ENCODE measurements at regions not wholly inside any gene's neighbourhood (a gene's known extent, or its start where the extent isn't known, plus 50 kb on each side); places are given as distances from the start of the nearest gene placed in this dataset.

- no peaks in the 10 kb centered on the region for H3K9me3 ChIP-seq
- DNase-seq (ENCODE audit: low spot score) = no peak
- TF ChIP-seq, protein P1, sequence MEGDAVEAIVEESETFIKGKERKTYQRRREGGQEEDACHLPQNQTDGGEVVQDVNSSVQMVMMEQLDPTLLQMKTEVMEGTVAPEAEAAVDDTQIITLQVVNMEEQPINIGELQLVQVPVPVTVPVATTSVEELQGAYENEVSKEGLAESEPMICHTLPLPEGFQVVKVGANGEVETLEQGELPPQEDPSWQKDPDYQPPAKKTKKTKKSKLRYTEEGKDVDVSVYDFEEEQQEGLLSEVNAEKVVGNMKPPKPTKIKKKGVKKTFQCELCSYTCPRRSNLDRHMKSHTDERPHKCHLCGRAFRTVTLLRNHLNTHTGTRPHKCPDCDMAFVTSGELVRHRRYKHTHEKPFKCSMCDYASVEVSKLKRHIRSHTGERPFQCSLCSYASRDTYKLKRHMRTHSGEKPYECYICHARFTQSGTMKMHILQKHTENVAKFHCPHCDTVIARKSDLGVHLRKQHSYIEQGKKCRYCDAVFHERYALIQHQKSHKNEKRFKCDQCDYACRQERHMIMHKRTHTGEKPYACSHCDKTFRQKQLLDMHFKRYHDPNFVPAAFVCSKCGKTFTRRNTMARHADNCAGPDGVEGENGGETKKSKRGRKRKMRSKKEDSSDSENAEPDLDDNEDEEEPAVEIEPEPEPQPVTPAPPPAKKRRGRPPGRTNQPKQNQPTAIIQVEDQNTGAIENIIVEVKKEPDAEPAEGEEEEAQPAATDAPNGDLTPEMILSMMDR (IDR thresholded peaks at IDR 0.05) = no peak
- H3K27me3 ChIP-seq = no peaks in the 10 kb centered on the region
- H3K27ac ChIP-seq = no peak overlapping the region
- H3K36me3 ChIP-seq = no peaks in the 10 kb centered on the region
- H3K4me3 ChIP-seq = no peak overlapping the region
- no peaks in the 10 kb centered on the region for H3K4me1 ChIP-seq
These were observed 668.2 kb upstream of the BRINP3 start for GRCh38 chr1:191145834-191146233.

GRCh38 chr1:191151321-191151807 lies 673.7 kb upstream of the BRINP3 start:
- Histone ChIP-seq H3K36me3 (no peaks in the 10 kb centered on the region), H3K27ac (no peak overlapping the region), H3K4me3 (no peak overlapping the region), H3K4me1 (no peaks in the 10 kb centered on the region), H3K9me3 (no peaks in the 10 kb centered on the region), H3K27me3 (no peaks in the 10 kb centered on the region)
- no peak for DNase-seq (ENCODE audit: low spot score)
- TF ChIP-seq, protein P1 (IDR thresholded peaks at IDR 0.05) = no peak

DNA sequence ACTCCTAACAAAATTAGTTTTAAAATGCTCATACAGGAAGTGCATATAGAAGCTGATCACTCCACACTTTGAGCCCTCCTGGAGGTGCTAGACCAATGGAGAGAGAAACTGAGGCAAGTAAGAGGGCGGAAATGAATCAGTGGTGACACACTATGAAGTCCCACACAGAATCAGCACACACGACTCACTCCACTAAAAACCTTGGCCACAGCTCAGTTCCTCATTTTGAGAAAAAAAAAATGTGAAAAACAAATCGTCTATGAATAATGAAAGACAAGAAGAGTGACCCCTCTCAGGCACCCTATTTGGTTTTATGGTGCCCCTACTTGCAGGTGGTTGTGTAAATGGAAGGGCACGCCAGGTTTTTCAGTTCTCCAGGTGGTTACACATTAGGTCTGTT lies 675.1 kb upstream of the BRINP3 start:
- no peak overlapping the region for H3K27ac ChIP-seq
- no peaks in the 10 kb centered on the region for H3K36me3 ChIP-seq
- H3K9me3 ChIP-seq = no peaks in the 10 kb centered on the region
- TF ChIP-seq, protein P1 (IDR thresholded peaks at IDR 0.05) = no peak
- H3K4me1 ChIP-seq = no peaks in the 10 kb centered on the region
- no peak for DNase-seq (ENCODE audit: low spot score)
- no peak overlapping the region for H3K4me3 ChIP-seq
- H3K27me3 ChIP-seq = no peaks in the 10 kb centered on the region

- Histone ChIP-seq H3K36me3 (no peaks in the 10 kb centered on the region), H3K9me3 (no peaks in the 10 kb centered on the region), H3K4me3 (no peak overlapping the region), H3K27ac (no peak overlapping the region), H3K27me3 (no peaks in the 10 kb centered on the region), H3K4me1 (no peaks in the 10 kb centered on the region)
- DNase-seq (ENCODE audit: low spot score) = no peak
- TF ChIP-seq, protein P1 (IDR thresholded peaks at IDR 0.05) = no peak
These were observed 677.5 kb upstream of the BRINP3 start for GRCh38 chr1:191155178-191155577.

DNA sequence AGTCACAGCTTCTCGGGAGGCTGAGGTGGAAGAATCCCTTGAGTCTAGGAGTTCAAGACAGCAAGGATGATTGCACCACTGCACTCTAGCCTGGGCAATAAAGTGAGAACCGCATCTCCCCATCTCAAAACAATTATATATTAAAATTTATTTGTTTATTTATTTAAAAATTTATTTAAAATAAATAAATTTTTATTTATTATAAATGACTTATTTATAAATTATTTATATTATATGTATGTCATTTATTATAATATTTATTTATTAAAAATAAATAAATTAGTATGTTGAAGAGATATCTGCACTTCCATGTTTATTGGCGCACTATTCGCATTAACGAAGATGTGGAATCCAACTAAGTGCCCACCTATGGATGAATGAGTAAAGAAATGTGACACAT lies 683.2 kb upstream of the BRINP3 start:
- H3K27ac ChIP-seq = no peak overlapping the region
- H3K36me3 ChIP-seq = no peaks in the 10 kb centered on the region
- TF ChIP-seq, protein P1 (IDR thresholded peaks at IDR 0.05) = no peak
- H3K9me3 ChIP-seq = no peaks in the 10 kb centered on the region
- DNase-seq (ENCODE audit: low spot score) = no peak
- H3K4me3 ChIP-seq = no peak overlapping the region
- H3K4me1 ChIP-seq = no peaks in the 10 kb centered on the region
- no peaks in the 10 kb centered on the region for H3K27me3 ChIP-seq

- no peak overlapping the region for H3K27ac ChIP-seq
- no peak overlapping the region for H3K4me3 ChIP-seq
These were observed 685.1 kb upstream of the BRINP3 start for GRCh38 chr1:191162762-191163161.

More at GRCh38 chr1:191162762-191163161, 685.1 kb upstream of the BRINP3 start:
- no peaks in the 10 kb centered on the region for H3K4me1 ChIP-seq
- no peak for DNase-seq (ENCODE audit: low spot score)
- H3K27me3 ChIP-seq = no peaks in the 10 kb centered on the region
- TF ChIP-seq, protein P1 (IDR thresholded peaks at IDR 0.05) = no peak
- H3K9me3 ChIP-seq = no peaks in the 10 kb centered on the region
- no peaks in the 10 kb centered on the region for H3K36me3 ChIP-seq

Measured in right atrium auricular region (tissue), 2 donors.